K562 (cell line): ENCODE measurements at regions not wholly inside any gene's neighbourhood (a gene's known extent, or its start where the extent isn't known, plus 50 kb on each side); places are given as distances from the start of the nearest gene placed in this dataset.
A peak's percentile ranks its signal among the peaks of the same experiment; 100 is the strongest.

Experiments
- ATAC-seq: fragments of 200-7000 bp; cut with Tn5 transposase; 3 replicates; pipeline ENCODE4 v1.9.1; 2020; ENCODE audit warnings: moderate library complexity
- BruUV-seq: library from RNA; stranded (reverse); fragments of 400-500 nt; replicated peaks from 2 replicates; lab custom pipeline; 2021; lab: Mats Ljungman, UMichigan
- CTCF ChIA-PET: fragments of 300-600 bp; formaldehyde crosslinking; extraction: SDS; loops from one replicate; lab custom pipeline; 2021; ENCODE audit warnings: low intra/inter-chr PET ratio; lab: Yijun Ruan, JAX
- POLR2A ChIA-PET: fragments of 300-600, 350-650 bp; sonication (Branson Sonifier 250); formaldehyde crosslinking; extraction: SDS; loops from one replicate; lab custom pipeline; 2021; ENCODE audit warnings: antibody characterized with exemption, inconsistent platforms; lab: Yijun Ruan, JAX
- DNase-seq, 4 experiments: peaks; one replicate each; pipeline versions ENCODE4 v3.0.0 to v3.0.0-alpha.2; 2011 to 2018; ENCODE audit warnings: low spot score in 3 of 4, mixed read lengths in 3 of 4; ENCODE audit errors: extremely low read depth in 1 of 4
- FAIRE-seq: peaks from 2 replicates; lab custom pipeline; 2011; peaks lifted over from hg19 to GRCh38; lab: Jason Lieb, UNC
- H2AFZ ChIP-seq: 2 replicates; pipeline ENCODE4 v1.6.0; 2011; ENCODE audit warnings: low read depth, low read length, control low read depth, inconsistent platforms
- H3K27ac ChIP-seq: fragments of 200-600 bp; 3 replicates; pipeline ENCODE4 v1.8.0; 2011; ENCODE audit warnings: low read depth, mild to moderate bottlenecking, control low read depth, inconsistent platforms, low read length, moderate library complexity, mixed read lengths; ENCODE audit errors: extremely low read depth
- H3K27me3 ChIP-seq, 2 experiments: fragments of 300-600 bp in 1 of 2; 2 replicates in 1 of 2; 3 replicates in 1 of 2; pipeline versions ENCODE4 v1.6.0 to v1.8.0; 2011; ENCODE audit warnings: inconsistent platforms in 2 of 2, low read length in 2 of 2, mild to moderate bottlenecking in 1 of 2, mixed read lengths in 1 of 2, moderate library complexity in 1 of 2; ENCODE audit not compliant: control insufficient read depth in 2 of 2, insufficient read depth in 2 of 2
- H3K36me3 ChIP-seq: fragments of 300-600 bp; 3 replicates; pipeline ENCODE4 v1.8.0; 2011; ENCODE audit warnings: mild to moderate bottlenecking, low read length, inconsistent platforms; ENCODE audit not compliant: control insufficient read depth, insufficient read depth
- H3K4me1 ChIP-seq, 2 experiments: fragments of 200-600 bp in 1 of 2; replicated peaks in 1 of 2; 2 replicates in 1 of 2; 3 replicates in 1 of 2; pipeline versions ENCODE4 v1.5.1 to v1.8.0; 2011; ENCODE audit warnings: inconsistent platforms in 2 of 2, low read length in 2 of 2, mild to moderate bottlenecking in 1 of 2, mixed read lengths in 1 of 2, moderate library complexity in 1 of 2; ENCODE audit not compliant: control insufficient read depth in 2 of 2, insufficient read depth in 2 of 2
- H3K4me2 ChIP-seq: 2 replicates; pipeline ENCODE4 v1.6.1; 2011; ENCODE audit warnings: low read length, control low read depth, inconsistent platforms, mixed read lengths; ENCODE audit not compliant: insufficient read depth
- H3K4me3 ChIP-seq: fragments of 200-600 bp; sonication (generic), shearing (Covaris generic); 2 replicates; pipeline ENCODE4 v1.5.1; 2016; ENCODE audit warnings: control low read depth, inconsistent platforms
- H3K79me2 ChIP-seq: fragments of 200-600 bp; 3 replicates; pipeline ENCODE4 v1.8.0; 2011; ENCODE audit warnings: low read length, inconsistent platforms; ENCODE audit not compliant: control insufficient read depth, insufficient read depth
- H3K9ac ChIP-seq, 2 experiments: 2 replicates each; pipeline versions ENCODE4 v1.6.0 to v1.6.1; 2011; ENCODE audit warnings: low read depth in 2 of 2, low read length in 2 of 2, control low read depth in 1 of 2, inconsistent platforms in 1 of 2, mild to moderate bottlenecking in 1 of 2, mixed read lengths in 1 of 2; ENCODE audit not compliant: insufficient read depth in 1 of 2
- H3K9me1 ChIP-seq: one replicate; pipeline ENCODE4 v1.6.0; 2011; ENCODE audit warnings: inconsistent platforms, mild to moderate bottlenecking, low read length, moderate library complexity; ENCODE audit not compliant: control insufficient read depth, insufficient read depth
- H3K9me3 ChIP-seq: replicated peaks from 2 replicates; pipeline ENCODE4 v1.5.1; 2011; ENCODE audit warnings: low read depth, low read length, inconsistent platforms; ENCODE audit not compliant: control insufficient read depth, insufficient read depth
- H4K20me1 ChIP-seq: replicated peaks from 2 replicates; pipeline ENCODE4 v1.6.1; 2011; ENCODE audit warnings: low read length, inconsistent platforms, mixed read lengths; ENCODE audit not compliant: control insufficient read depth, insufficient read depth
- ATF3 ChIP-seq, 2 experiments: fragments of 450-650 bp in 1 of 2; sonication (generic) in 1 of 2; formaldehyde crosslinking in 1 of 2; IDR thresholded peaks in 1 of 2; conservative IDR thresholded peaks in 1 of 2; 2 replicates each; pipeline versions ENCODE4 v1.6.1 to v1.8.1; 2016 to 2023; ENCODE audit warnings: mild to moderate bottlenecking in 2 of 2, moderate library complexity in 2 of 2, inconsistent platforms in 1 of 2, missing genetic modification reagents in 1 of 2
- DDX20 ChIP-seq: fragments of 450-650 bp; IDR thresholded peaks from 2 replicates; pipeline ENCODE4 v1.6.1; 2016; ENCODE audit warnings: missing genetic modification characterization, low read depth, mild to moderate bottlenecking, missing compliant biosample characterization, moderate library complexity
- GABPA ChIP-seq: fragments of 200-800 bp; sonication (Bioruptor generic); conservative IDR thresholded peaks from 2 replicates; pipeline ENCODE4 v1.6.1; 2016; ENCODE audit warnings: low read depth, missing genetic modification characterization, missing compliant biosample characterization
- KLF10 ChIP-seq: fragments of 250-450 bp; sonication (Bioruptor Pico); IDR thresholded peaks from 2 replicates; pipeline ENCODE4 v1.6.1; 2021; ENCODE audit warnings: matching md5 sums
- PATZ1 ChIP-seq: fragments of 250-450 bp; sonication (Bioruptor Pico); IDR thresholded peaks from 2 replicates; pipeline ENCODE4 v1.5.0; 2020; ENCODE audit warnings: mild to moderate bottlenecking, borderline replicate concordance
- TRIM24 ChIP-seq, 2 experiments: fragments of 450-650 bp; IDR thresholded peaks; 2 replicates each; pipeline ENCODE4 v1.6.1; 2016
- UBTF ChIP-seq, 2 experiments: IDR thresholded peaks; 2 replicates each; pipeline ENCODE4 v1.6.1; 2012; ENCODE audit warnings: improper control_type of control experiment in 2 of 2, low read depth in 2 of 2, low read length in 2 of 2, borderline replicate concordance in 1 of 2
- ZNF431 ChIP-seq: sonication (generic); formaldehyde crosslinking; IDR thresholded peaks from 2 replicates; pipeline ENCODE4 v1.8.0; 2022; ENCODE audit warnings: mild to moderate bottlenecking, missing genetic modification reagents
- WGBS: fragments of 100-300 bp; shearing (Covaris generic); methylation state at CpG from one replicate; pipeline ENCODE4 v1.1.6; 2016; ENCODE audit warnings: low coverage, mixed read lengths; ENCODE audit not compliant: insufficient coverage; ENCODE audit errors: missing lambda C conversion rate; 5-methylcytosine and 5-hydroxymethylcytosine counted together
- in situ Hi-C: fragments of 300-500 bp; cut with MboI; formaldehyde crosslinking; loops from 4 replicates; pipeline ENCODE4 v1.15.0; 2018; ENCODE audit warnings: inconsistent platforms, mixed read lengths
- intact Hi-C: fragments of 100-400 bp; cut with micrococcal nuclease; formaldehyde crosslinking; loops from 2 replicates; pipeline ENCODE4 v1.14.2; 2022
- TF ChIP-seq, protein P1 (sequence below): fragments of 450-650 bp; IDR thresholded peaks from 2 replicates; pipeline ENCODE4 v1.6.1; 2016; ENCODE audit warnings: borderline replicate concordance

- no peak for TF ChIP-seq KLF10 (CRISPR knock-in tag)
- peak in 1 of 2 experiments; percentile 13; a peak in 1 of 4 replicates for TF ChIP-seq TRIM24 (IDR thresholded peaks at IDR 0.05)
- 0 out of 2 replicates have a peak, but pooled peaks have one; percentile 53 for TF ChIP-seq ATF3 (IDR thresholded peaks at IDR 0.05)
- no peak for TF ChIP-seq ATF3 (CRISPR knock-in tag; conservative IDR thresholded peaks at IDR 0.05)
- TF ChIP-seq, protein P1, sequence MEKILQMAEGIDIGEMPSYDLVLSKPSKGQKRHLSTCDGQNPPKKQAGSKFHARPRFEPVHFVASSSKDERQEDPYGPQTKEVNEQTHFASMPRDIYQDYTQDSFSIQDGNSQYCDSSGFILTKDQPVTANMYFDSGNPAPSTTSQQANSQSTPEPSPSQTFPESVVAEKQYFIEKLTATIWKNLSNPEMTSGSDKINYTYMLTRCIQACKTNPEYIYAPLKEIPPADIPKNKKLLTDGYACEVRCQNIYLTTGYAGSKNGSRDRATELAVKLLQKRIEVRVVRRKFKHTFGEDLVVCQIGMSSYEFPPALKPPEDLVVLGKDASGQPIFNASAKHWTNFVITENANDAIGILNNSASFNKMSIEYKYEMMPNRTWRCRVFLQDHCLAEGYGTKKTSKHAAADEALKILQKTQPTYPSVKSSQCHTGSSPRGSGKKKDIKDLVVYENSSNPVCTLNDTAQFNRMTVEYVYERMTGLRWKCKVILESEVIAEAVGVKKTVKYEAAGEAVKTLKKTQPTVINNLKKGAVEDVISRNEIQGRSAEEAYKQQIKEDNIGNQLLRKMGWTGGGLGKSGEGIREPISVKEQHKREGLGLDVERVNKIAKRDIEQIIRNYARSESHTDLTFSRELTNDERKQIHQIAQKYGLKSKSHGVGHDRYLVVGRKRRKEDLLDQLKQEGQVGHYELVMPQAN = no peak
Measured at GRCh38 chr12:105956662-105957457, 181.9 kb downstream of the NUAK1 start (continued).

DNA sequence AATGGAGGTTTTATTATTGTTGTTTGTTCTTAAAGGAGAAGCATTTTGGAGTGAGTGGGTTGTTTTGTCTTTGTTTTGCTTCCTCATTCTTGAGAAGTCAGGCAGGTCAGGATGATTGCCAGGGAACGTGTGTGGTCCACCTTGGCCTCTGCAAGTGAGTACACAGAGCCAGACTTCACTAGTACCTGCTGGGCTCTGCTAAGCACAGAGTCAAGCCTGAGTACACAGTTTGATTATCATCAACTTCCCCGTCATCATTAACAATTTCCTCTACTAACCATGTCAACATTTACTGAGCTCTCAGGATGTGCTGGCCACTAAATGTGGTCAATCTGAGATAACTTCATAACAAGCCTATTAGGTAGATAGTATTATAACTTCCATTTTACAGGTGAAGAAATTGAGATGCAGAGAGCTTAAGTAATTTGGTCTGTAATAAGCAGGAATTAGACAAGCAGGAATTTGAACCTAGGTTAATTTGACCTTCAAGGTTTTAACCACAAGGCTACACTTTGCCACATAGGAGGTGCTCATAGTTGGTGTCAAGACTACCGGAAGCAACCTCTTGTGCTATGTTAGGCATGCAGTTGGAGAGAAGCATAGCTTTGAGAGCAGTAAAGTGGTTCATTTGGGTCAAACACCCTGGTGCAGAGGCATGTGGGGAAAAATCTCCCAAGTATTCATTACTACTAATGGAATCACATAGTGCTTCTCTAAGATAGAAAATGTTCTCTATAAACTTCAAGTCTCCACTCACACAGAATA is 178.3 kb downstream of the NUAK1 start:
- intact Hi-C loops = no loop called here
- FAIRE-seq = no peak
- WGBS = 17% methylated on average over 3 of the region's 3 CpGs
- TF ChIP-seq ZNF431 (CRISPR knock-in tag) (no peak), GABPA (tag) (no peak), DDX20 (tag) (no peak), PATZ1 (no peak), UBTF (IDR thresholded peaks at IDR 0.05; ENCODE audit: borderline replicate concordance in 1 of 2, low read depth in 2 of 2, low read length in 2 of 2) (no peak)

More for the DNA sequence above, 178.3 kb downstream of the NUAK1 start:
- H2AFZ ChIP-seq = no peak overlapping the region
- BruUV-seq = no TSS peak
- H3K9me1 ChIP-seq = no peaks in the 10 kb centered on the region
- H3K4me3 ChIP-seq = no peak overlapping the region
- H3K27me3 ChIP-seq = no peaks in the 10 kb centered on the region
- H3K4me1 ChIP-seq = peaks cover 0 to 18% of the 10 kb centered on the region in 2 experiments; a peak in 2 of 5 replicates
- no peaks in the 10 kb centered on the region for H3K79me2 ChIP-seq
- in situ Hi-C loops = no loop called here
- H3K9me3 ChIP-seq = no peaks in the 10 kb centered on the region
- H3K36me3 ChIP-seq = no peaks in the 10 kb centered on the region
- H3K9ac ChIP-seq = no peak overlapping the region
- no peak for ATAC-seq
- no peak overlapping the region for H3K4me2 ChIP-seq
- ChIA-PET POLR2A (interaction anchor here (0.6 kb wide), 1 partner anchor 233 kb away, joined by 4 read pairs; no protein-coding TSS in a partner anchor), CTCF (no interaction called here)
- DNase-seq = no peak
- no peaks in the 10 kb centered on the region for H4K20me1 ChIP-seq
- no peak overlapping the region for H3K27ac ChIP-seq
